HG02642 (cell line): ENCODE measurements at regions not wholly inside any gene's neighbourhood (a gene's known extent, or its start where the extent isn't known, plus 50 kb on each side); places are given as distances from the start of the nearest gene placed in this dataset.
"Not testable (repeated sequence)": the region's sequence is repeated elsewhere in the genome, so short reads cannot be mapped to it uniquely, and the experiment has no call there.

ENCODE experiments used
- ATAC-seq: cut with Tn5 transposase; IDR thresholded peaks from one replicate; pipeline ENCODE4 v1.9.1; 2021; ENCODE audit warnings: mild to moderate bottlenecking; ENCODE audit not compliant: unreplicated experiment, poor library complexity

DNA sequence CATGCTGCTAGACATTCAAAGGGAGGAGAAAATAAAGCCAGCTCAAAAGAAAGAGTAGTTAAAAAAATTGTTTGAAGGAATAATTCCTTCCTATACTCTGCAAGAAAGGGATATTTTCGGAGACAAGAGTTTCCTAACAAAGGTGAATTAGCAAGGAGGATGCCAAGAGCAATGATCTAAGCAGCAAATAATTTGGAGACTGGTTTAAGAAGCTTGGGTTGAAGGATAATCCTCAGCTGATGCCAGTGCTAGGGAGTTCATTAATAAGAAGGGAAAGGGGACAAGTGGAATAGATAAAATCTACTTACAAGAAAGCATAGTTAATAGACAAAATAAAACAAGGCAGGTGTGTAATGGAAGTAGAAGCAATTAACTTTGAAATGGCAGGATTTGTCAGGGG, 372.3 kb downstream of the NDFIP2 start:
- no peak for ATAC-seq

DNA sequence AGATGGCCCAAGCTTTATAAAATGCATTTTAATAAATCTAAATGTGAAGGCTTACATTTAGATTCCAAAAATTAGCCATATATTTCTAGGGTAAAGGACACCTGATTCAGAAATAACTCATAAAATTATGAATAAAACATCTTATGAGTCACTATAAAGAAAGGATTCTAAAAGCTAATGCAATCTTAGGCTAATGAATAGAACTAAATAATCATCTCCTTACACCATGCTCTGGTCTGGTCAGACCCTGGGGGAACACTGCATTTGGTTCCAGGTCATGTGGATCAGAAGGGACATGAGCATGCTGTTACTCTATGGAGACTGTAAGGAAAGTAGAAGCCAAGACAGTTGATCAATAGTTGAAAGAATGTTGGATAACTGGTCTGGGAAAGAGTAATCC, 370.4 kb downstream of the NDFIP2 start:
- no peak for ATAC-seq

DNA sequence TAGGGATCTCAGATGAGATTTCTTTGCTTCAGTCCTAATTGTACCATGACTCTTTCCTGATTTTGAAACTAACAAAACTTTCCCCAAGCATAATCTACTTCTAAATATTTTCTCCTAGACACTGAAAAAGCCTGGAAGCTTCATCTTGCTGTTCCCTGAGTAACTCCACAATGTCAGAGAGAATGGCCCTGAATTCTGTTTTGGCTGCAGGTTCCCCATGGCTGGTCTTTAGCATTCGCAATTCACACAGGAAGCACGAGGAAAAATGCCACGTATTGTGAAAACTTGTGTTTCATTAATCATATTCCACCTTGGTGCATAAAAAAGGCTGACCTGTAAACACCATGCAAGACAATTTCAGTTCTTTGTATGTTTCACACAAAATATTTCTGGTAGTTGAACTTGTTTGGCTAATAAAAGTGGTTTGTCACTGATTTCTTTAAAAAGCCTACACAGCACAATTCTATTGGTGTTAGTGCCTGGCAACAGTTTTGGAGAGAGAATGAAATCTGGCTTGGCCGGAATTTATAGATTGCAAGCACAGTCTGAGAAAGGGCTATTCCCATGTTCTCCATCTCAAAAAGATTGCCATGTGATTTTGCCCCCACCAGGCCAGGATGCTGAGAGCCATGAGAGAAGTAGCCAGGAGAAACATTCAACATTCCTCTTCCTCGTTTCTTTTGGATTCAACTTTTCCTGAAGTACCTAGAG, 367.1 kb downstream of the NDFIP2 start:
- no peak for ATAC-seq

DNA sequence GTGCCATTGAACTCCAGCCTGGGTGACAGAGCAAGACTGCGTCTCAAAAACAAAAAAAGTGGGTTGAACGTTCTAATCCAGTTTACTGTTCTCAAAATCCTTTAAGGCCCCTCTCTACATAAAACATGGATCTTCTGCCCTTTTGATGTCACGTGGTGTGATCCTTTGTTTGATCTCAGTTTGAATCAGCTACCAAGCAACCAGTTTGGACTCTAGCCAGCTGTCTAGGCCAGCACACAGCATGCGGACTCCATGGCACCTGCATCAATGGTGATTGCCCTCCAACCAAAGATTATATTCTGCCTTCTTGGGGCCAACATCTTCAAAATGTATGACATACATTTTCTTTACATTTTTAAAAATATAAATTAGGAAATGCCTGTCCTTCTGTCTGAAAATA, 365.4 kb downstream of the NDFIP2 start:
- no peak for ATAC-seq

DNA sequence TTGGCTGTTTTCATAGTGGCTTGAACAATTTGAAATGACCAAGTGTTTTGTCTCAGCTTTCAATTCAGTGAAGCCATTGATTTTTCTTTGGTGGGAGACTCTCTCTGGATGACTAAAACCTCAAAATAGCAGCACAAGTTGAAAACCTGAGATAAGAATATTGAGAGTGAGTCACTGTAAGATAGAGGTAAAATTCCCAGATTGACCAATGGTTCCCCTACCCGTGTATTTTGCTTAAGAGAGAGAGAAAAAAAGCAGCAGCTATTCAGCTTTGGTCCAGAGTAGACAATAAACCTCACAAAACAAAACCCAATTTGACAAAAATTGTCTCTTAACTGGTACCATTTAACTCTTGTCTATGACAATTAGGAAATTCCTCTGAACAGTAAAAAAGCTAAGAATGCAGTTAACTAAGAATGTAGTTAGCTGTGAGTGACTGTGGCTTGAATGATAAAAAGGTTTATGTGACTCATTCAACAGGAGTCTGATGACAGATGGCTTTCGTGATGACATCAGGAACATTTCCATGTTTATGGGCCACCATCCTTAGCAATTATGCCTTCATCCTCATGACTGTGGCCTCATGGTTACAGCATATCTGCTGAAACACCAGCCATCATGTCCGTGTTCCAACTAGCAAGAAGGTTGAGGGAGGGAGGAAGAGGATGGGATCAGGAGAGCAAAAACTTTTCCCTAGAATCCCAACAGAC, 356.9 kb downstream of the NDFIP2 start:
- ATAC-seq, result no peak

DNA sequence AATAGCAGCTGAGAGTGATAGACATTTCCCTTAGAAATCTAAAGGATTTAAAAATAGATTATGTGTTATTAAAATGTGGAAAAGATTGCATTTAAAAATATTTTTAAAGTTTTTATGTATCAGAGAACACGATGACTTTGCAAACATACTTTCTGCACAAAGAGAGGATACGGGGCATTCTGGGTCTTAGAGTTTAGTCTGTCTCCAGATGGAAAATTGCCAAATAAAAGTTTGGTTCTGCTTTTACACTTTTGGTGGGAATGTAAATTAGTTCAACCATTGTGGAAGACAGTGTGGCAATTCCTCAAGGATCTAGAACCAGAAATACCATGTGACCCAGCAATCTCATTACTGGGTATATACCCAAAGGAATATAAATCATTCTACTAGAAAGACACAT, 355.2 kb downstream of the NDFIP2 start:
- ATAC-seq, result not testable (repeated sequence)

DNA sequence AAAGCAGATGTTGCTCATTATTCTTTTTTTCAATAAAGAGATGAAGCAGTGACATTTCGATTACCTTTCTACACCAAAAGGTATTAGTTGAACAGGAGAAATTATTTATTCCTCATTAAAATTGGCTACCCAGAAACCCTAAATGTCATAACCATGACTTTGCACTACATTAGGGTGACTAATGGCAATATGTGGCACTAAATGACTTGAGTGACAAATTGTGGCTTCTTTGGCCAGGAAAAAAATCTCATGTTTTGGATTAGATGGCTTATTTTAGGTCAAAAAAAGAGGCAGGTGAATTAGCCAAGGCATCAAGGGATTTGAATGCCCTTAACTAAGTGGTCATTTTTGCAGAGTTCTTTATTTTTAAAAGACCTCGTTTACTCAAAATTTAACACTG, 353.9 kb downstream of the NDFIP2 start:
- ATAC-seq, result no peak

DNA sequence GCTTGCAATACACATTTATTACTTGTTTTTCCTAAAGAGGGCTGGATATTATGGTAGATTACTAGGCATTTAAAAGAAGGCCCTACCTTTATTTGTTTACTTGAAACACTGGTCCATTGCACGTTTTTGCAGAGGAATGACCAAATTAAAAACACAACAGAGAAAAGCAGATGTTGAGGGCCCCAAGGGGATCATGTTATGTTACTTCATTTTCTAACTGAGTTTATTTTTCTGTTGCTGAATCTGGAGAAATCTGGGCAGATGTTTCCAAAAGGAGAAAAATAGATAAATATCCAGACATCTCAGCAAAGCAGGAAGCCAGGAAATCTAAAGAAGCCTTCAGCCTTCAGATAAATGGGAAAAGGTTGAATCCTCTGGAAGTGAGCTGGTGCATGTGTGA, 353.0 kb downstream of the NDFIP2 start:
- ATAC-seq, result no peak

DNA sequence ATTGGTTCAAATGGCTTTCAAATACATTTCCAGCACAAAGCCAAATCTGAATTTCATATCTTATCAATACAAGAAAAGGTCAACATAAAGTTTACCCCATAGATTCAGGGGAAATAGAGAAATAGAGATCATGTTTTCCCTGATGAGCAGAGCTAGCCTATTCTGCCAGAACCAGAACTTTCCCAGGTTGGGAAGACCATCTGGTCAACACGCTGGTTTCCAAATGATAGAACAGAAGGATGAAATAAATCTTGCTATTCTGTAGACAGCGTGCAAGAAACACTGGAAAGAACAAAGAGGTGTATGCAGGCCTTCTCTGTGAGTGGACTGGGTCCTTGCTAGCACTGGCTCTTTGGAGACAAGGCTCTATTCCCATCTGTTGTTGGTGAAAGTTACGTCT, 350.6 kb downstream of the NDFIP2 start:
- no peak for ATAC-seq

DNA sequence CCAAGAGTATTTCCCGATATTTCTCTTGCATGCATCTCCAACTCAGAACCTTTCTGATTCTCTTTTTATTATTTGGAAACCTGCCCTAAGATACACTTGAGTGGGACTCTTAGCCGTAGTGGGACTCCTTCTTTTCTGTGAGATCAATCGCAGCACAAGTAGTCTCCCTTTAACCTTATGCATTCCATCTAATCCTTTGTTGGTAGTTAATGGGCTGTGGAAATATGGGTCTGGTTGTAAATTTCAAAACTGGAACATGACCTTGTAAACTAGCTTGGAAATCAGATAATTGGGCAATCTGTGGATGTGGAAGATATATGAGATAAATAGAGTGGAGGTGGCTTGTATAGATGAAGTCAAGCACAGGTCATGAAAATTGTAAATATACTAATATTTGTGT, 350.0 kb downstream of the NDFIP2 start:
- ATAC-seq, result no peak

DNA sequence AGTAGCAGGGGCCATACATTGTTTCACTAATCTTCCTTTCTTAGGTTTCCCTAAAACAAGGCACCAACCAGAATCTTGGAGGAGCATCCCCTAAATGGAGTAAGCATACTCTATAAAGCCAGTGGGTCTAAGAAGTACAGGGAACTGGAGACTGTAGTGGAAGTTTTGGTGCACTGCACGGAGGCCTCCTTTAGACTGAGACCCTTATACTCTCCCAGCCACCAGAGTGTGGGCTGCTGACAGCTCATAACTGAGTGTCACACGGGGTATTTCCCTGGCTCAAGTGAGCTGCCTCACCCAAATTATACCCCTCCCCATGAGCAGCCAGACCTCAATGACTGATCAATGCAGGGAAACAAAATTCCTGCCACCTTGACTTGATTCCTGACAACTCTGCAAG, 349.5 kb downstream of the NDFIP2 start:
- no peak for ATAC-seq

DNA sequence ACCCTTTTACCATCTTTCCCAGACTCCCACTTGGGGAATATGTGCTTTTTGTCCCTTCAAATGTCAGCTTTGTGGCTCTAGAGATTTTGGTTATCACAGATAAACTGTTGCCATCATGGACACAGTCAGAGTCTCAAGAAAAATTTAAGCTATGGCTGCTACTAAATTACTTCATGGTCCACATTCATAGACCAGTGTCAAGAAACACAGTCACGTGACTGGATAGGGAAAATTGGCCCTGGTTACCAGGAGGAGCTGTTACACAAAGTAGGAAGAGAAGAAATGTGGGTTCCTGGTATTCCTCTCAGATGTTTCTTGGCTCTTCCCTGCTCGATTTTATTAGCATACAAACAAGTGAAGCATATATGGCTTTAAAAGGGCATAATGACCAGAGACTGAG, 348.9 kb downstream of the NDFIP2 start:
- ATAC-seq, result no peak

DNA sequence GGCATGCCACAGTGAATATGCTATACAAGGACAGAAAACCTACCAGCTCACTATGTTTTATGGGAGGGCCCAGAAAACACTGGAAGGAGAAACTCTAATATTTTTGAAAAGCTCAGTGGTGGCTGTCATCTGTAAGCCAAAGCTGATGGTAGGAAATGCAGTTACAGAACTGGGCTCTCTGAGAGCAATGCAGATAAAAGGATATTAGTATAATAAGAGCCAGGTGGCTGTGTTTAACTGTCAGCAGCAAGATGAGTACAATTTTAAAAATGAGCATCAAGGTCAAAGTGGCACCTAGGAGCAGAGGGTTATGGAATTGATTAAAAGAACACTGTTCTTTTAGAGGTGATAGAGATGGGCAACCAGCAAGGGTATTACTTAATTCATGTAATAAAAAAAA, 345.0 kb downstream of the NDFIP2 start:
- no peak for ATAC-seq

DNA sequence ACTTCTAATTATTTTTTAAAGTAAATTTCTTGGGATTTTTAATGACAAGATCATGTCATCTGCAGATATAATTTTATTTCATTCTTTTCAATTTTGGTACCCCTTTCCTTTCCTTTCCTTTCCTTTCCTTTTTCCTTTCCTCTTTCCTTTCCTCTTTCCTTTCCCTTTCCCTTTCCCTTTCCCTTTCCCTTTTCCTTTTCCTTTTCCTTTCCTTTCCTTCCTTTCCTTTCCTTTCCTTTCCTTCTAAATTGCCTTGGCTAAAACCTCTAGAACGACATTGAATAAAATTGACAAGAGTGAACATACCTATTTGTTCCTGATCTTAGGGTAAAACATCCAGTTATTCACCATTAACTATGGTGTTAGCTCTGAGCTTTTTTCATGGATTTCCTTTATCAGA, 334.1 kb downstream of the NDFIP2 start:
- no peak for ATAC-seq

DNA sequence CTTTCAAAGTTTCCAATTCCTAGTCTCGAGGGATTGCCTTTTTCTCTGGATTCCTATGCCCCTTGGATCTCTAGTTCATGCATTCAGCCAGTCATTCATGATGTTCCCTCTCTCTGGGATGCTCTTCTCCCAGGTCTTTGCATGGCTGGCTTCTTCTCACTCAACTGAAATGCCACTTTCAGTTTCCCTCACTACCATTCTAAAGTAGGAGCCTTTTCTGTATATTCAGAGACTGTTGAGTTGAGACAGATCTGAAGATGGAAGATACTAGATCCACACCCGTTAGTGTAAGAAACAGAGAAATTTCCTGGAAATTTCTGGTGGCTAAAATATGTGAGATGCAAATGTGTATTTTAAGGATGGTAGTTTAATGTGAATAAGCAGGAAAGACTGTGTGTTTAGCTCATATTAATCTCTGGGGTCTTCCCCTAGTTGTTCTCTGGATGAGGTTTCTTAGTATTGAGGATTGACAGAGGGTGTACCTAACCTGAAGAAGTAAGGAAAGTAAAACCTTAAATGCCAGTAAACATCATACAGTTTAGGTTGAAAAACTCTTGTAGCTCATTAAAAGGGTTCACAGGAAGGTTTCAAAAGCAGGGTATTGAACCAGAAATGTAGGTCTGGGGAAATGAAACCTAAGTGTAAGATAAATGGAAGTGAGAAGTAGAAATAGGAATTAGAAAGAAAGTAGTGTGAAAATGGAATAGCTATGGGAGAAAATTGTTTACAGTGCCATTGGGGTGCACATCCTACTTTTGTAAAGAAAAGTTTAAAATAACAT, 331.3 kb downstream of the NDFIP2 start:
- ATAC-seq, result peak; percentile 57

DNA sequence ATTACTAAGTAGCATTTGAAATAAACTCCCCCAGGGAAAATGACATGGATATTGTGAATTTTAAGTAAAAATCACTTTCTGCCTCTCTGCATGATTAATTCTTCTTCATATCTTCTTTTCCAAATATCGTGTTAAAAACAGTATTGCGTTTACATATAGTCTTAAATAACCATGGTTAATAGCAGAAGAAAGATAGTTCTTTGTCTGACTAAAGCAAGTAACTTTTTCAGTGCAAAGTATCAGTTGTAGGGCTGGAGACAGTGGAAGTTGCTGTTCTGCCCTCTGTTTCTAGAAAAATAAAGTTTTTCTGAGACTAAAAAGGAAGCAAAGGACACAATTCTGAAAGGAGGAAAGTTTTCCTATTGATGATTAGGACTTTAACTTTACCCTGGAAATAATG, 330.2 kb downstream of the NDFIP2 start:
- ATAC-seq, result no peak

DNA sequence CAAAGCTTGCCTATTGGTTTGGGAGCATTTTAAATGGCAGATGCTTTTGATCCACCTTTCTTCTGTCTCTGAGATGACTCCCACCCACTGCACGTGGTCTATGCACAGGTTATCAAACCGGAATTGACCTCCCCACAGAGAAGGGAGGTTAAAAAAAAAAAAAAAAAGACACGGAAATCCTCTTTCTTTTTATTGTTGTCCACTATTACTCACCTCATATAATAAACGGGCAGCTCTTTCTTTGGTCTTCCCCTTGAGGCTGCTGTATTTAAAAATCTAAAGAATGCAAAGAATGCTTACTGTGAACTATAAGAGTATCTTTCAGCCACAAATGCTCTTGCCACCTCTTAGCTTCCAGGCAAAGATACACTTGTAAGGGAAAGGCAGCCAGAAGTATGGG, 329.7 kb downstream of the NDFIP2 start:
- ATAC-seq, result no peak

DNA sequence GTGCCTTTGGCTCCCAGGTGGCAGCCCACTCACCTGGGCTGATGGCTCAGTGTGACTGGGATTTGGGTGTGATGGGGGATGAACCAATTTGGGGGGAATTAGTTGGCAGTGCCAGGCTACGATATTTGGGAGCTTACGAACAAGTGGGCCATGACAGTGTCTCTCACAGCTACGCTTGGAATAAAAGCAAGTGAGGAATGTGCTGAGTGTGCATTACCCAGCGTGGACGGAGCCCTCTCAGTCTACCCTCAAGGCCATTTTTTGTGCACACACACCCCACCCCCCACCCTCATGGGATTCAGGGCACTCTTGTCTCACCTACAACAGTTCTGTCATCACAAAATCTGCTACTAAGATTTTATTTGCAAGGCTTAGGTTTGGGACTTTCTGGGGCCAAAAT, 329.1 kb downstream of the NDFIP2 start:
- no peak for ATAC-seq

DNA sequence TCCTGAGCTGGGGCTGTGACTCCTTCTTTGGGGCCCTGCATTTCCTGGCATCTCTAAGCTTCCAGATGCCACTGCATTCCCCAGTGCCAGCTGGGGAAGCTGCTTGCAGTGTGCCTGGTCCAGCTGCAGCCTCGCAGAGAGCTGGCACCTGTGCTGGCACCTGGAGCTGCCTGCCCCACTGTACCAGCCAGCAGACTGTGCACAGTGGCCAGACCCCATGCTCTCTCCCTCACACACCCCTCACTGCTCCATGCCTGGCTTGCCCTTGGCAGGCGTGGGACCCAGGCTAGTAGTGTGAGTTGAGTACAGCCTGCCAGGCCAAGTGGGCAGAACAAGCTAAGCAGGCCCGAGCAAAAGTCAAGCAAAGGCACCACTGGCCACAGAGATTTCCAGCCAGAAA, 327.5 kb downstream of the NDFIP2 start:
- ATAC-seq, result no peak

DNA sequence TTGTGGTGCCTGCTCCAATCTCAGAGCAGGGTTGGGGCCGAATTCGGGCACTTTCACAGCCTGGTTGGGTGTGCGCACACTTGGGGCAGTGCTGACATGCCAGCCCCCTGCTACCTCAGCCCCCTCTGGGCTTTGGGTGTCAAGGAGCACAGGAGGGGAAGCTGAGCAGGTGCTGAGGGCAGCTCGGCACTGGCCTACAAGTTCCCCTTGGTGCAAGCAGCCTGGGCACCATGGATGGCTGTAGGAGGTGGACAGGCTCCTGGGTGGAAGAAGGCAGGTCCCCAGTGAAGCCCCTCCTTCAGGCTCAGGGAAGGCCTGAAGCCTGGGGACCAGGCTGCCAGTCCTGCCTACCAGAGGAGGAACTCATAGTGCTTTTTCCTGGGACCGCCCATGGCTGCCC, 326.6 kb downstream of the NDFIP2 start:
- no peak for ATAC-seq

DNA sequence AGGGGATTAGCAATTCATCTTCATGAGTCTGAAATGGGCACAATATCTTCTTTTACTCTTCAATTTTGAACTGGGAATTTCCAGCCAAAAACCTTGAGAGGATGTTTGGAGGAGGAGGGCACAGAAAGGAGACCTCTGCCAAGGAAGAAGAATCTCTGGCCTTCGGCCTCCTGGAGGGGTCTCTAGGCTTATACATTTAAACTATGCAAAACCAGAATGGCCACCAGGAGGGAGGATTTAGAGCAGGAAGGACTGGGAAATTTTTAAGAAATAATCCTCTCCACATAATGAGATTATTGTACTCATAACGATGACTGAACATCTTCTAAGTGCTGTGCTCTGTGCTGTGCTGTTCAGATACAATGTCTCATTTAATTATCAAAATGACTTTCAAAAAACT, 325.9 kb downstream of the NDFIP2 start:
- no peak for ATAC-seq
